HFFc6 (cell line): ENCODE measurements at regions not wholly inside any gene's neighbourhood (a gene's known extent, or its start where the extent isn't known, plus 50 kb on each side); places are given as distances from the start of the nearest gene placed in this dataset.

Source experiments
- DNase-seq: peaks from one replicate; pipeline ENCODE4 v3.0.0-alpha.2; 2018
- H3K27ac Mint-ChIP-seq: 2 replicates; pipeline ENCODE4 v1.8.0; 2020; ENCODE audit warnings: mild to moderate bottlenecking, mixed read lengths
- H3K27me3 Mint-ChIP-seq: 2 replicates; pipeline ENCODE4 v1.8.0; 2021; ENCODE audit warnings: mild to moderate bottlenecking, moderate library complexity, mixed read lengths; ENCODE audit not compliant: insufficient read depth
- H3K36me3 Mint-ChIP-seq: 2 replicates; pipeline ENCODE4 v1.8.0; 2021; ENCODE audit warnings: low read depth, mixed read lengths
- H3K4me1 Mint-ChIP-seq: 2 replicates; pipeline ENCODE4 v1.8.0; 2020; ENCODE audit warnings: low read depth, mixed read lengths
- H3K4me3 Mint-ChIP-seq: 2 replicates; pipeline ENCODE4 v1.8.0; 2020; ENCODE audit warnings: mild to moderate bottlenecking, moderate library complexity, mixed read lengths
- H3K9me3 Mint-ChIP-seq: 2 replicates; pipeline ENCODE4 v1.8.0; 2020; ENCODE audit warnings: mild to moderate bottlenecking, mixed read lengths
- TF ChIP-seq, protein P1 (sequence below): fragments of 200-600 bp; sonication (generic); IDR thresholded peaks from 2 replicates; pipeline ENCODE4 v1.5.0; 2021; ENCODE audit warnings: antibody characterized with exemption, mild to moderate bottlenecking

DNA sequence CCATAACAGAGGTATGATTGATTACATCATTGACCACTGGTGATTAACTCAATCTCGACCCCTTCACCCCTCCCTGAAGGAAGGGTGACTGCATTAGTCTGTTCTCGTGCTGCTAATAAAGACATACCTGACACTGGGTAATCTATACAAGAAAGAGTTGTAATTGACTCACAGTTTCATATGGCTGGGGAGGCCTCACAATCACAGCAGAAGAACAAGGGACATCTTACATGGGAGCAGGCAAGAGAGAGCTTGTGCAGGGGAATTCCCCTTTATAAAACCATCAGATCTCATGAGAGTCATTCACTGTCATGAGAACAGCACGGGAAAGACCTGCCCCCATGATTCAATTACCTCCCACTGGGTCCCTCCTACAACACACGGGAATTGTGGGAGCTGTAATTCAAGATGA lies 55.9 kb upstream of the TMCC3 start:
- Mint-ChIP-seq H3K4me3 (no peak overlapping the region), H3K36me3 (no peaks in the 10 kb centered on the region), H3K27me3 (peaks cover 19% of the 10 kb centered on the region; the same call in 1 of the 2 replicates), H3K9me3 (no peaks in the 10 kb centered on the region), H3K27ac (no peak overlapping the region), H3K4me1 (peaks cover 10% of the 10 kb centered on the region)
- no peak for DNase-seq
- TF ChIP-seq, protein P1, sequence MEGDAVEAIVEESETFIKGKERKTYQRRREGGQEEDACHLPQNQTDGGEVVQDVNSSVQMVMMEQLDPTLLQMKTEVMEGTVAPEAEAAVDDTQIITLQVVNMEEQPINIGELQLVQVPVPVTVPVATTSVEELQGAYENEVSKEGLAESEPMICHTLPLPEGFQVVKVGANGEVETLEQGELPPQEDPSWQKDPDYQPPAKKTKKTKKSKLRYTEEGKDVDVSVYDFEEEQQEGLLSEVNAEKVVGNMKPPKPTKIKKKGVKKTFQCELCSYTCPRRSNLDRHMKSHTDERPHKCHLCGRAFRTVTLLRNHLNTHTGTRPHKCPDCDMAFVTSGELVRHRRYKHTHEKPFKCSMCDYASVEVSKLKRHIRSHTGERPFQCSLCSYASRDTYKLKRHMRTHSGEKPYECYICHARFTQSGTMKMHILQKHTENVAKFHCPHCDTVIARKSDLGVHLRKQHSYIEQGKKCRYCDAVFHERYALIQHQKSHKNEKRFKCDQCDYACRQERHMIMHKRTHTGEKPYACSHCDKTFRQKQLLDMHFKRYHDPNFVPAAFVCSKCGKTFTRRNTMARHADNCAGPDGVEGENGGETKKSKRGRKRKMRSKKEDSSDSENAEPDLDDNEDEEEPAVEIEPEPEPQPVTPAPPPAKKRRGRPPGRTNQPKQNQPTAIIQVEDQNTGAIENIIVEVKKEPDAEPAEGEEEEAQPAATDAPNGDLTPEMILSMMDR, result no peak

DNA sequence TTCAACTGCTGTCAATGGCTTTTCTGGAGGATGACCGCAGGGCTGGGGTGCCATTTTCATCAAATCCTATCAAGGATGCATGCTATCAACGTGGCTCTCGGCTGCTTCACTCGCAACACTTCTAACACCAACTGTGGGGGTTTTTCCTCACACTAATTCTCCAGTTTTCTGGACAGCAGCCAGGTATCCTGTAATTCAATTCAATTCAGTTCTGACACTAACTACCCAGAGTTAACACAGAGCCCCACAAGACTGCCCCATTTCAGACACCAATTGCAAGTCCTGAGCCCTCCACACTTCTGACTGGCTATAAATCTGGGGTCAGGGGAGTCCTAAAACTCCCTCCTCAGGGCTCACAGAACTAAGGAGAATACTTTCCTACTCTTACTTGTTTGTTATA lies 55.3 kb upstream of the TMCC3 start:
- H3K4me1 Mint-ChIP-seq, result peaks cover 10% of the 10 kb centered on the region
- H3K36me3 Mint-ChIP-seq, result no peaks in the 10 kb centered on the region
- H3K27ac Mint-ChIP-seq, result no peak overlapping the region

DNA sequence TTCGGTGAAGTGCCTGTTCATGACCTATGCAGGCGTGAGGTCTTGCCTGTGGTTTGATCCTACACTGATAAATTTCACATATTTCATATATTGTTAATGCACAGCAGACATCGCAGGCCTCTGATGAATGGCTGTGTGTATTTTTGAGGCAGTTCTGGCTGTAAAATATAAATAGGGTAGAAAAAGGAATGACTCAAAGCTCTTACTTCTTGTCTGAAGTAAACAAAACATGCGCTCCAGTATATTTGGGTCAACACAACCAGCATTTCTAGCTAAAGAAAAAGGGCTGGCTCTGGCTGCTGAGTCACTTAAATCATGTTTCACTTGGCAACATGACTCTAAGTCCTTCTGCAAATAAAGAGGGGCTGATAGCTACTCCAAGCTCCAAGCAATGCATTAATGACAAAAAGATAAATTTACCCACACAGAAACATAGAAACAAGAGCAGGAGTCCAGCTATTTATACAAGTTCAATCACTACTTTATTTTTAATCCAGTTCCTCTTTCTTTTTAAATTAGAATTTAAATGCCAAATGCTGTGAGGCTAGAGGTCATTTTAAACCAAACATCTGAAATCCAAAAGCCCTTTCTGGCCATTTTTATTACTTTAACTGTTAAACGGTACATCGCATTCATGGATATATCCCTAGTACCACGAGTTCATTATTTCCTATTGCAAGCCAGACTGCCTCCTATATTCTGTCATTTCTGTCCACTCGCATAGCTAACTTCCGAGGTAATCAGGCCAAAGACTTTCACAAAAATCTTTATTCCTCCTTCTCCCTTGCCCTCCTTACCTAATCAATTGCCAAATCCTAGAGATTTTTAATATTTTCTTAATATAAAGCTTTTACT lies 54.3 kb upstream of the TMCC3 start:
- H3K36me3 Mint-ChIP-seq, result no peaks in the 10 kb centered on the region
- no peaks in the 10 kb centered on the region for H3K9me3 Mint-ChIP-seq
- TF ChIP-seq, protein P1, result no peak
- H3K27me3 Mint-ChIP-seq, result peaks cover 19% of the 10 kb centered on the region
- H3K4me1 Mint-ChIP-seq, result peaks cover 10% of the 10 kb centered on the region
- H3K4me3 Mint-ChIP-seq, result no peak overlapping the region
- H3K27ac Mint-ChIP-seq, result no peak overlapping the region
- DNase-seq, result peak; percentile 79

More for the DNA sequence above, 55.3 kb upstream of the TMCC3 start:
- Mint-ChIP-seq H3K4me3 (no peak overlapping the region), H3K9me3 (no peaks in the 10 kb centered on the region), H3K27me3 (peaks cover 17% of the 10 kb centered on the region; the same call in 1 of the 2 replicates)
- no peak for DNase-seq
- TF ChIP-seq, protein P1, result no peak

DNA sequence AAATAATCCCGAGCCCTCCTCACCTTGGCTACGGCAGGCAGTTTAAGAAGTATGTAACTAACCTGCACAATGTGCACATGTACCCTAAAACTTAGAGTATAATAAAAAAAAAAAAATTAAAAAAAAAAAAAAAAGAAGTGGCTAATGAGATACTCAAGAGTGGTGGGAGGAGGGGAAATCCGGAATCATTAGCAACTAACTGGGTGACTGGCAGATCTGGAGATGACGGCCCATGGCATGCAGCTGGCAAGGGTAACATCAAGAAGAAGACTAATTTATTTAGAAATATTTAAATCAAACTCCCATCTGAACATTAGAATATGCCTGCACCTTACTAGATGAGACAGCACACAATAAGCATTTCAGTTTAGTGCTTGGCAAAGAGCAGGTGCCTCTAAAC lies 52.3 kb upstream of the TMCC3 start:
- peaks cover 27% of the 10 kb centered on the region for H3K27me3 Mint-ChIP-seq
- no peaks in the 10 kb centered on the region for H3K9me3 Mint-ChIP-seq
- no peak for DNase-seq
- TF ChIP-seq, protein P1, result no peak
- no peak overlapping the region for H3K4me3 Mint-ChIP-seq
- H3K36me3 Mint-ChIP-seq, result no peaks in the 10 kb centered on the region
- H3K4me1 Mint-ChIP-seq, result peaks cover 10% of the 10 kb centered on the region
- H3K27ac Mint-ChIP-seq, result no peak overlapping the region

DNA sequence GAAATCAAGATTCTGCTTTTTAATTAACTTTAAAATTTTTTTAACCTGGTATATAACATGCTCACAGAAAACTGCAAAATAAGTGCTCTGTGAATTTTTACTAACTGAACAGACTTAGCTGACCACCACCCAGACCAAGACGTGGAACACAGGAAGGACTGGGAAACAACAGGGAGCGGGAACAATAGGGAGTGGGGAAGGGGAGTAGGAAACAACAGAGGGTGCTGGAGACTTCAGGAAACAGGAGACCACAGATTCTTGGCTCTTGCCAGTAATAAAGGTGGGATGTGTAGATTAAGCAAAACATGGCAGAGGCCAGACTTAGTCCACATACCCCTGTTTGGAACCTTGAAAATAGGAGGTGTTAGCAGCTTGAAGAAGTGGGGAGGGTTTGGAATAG lies 51.4 kb upstream of the TMCC3 start:
- Mint-ChIP-seq H3K4me3 (no peak overlapping the region), H3K9me3 (no peaks in the 10 kb centered on the region), H3K27ac (no peak overlapping the region), H3K4me1 (peaks cover 10% of the 10 kb centered on the region), H3K36me3 (no peaks in the 10 kb centered on the region), H3K27me3 (peaks cover 27% of the 10 kb centered on the region)
- DNase-seq, result no peak
- TF ChIP-seq, protein P1, result no peak
